CD4-positive, alpha-beta T cell (primary cell): ENCODE measurements at regions not wholly inside any gene's neighbourhood (a gene's known extent, or its start where the extent isn't known, plus 50 kb on each side); places are given as distances from the start of the nearest gene placed in this dataset.

Experiments
- ATAC-seq: fragments of 200-7000 bp; cut with Tn5 transposase; one replicate; pipeline ENCODE4 v1.10.0; 2022; ENCODE audit warnings: mild to moderate bottlenecking; ENCODE audit not compliant: poor library complexity
- CTCF ChIA-PET: fragments of 350-600 bp; sonication (Branson Sonifier 250); formaldehyde crosslinking; loops from one replicate; lab custom pipeline; 2021; ENCODE audit warnings: antibody characterized with exemption, inconsistent platforms; lab: Charles Lee
- POLR2A ChIA-PET: fragments of 350-600 bp; sonication (Branson Sonifier 250); formaldehyde crosslinking; loops from one replicate; lab custom pipeline; 2021; ENCODE audit warnings: antibody characterized with exemption, inconsistent platforms; lab: Charles Lee
- DNase-seq, 14 experiments: peaks; one replicate each; pipeline ENCODE4 v3.0.0-alpha.2; 2013 to 2020; ENCODE audit warnings: mixed read lengths in 2 of 14
- H3K27ac ChIP-seq, 2 donors: one replicate each; pipeline versions ENCODE4 v1.5.1 to v1.7.0; 2013; ENCODE audit warnings: low read length in 2 of 2, low read depth in 1 of 2, mild to moderate bottlenecking in 1 of 2
- H3K27me3 ChIP-seq, 2 experiments: 1 replicate in 1 of 2; 2 replicates in 1 of 2; pipeline versions ENCODE4 v1.6.1 to v1.7.0; 2013; ENCODE audit warnings: low read length in 2 of 2, control low read depth in 1 of 2, mild to moderate bottlenecking in 1 of 2, moderate library complexity in 1 of 2; ENCODE audit not compliant: insufficient read depth in 2 of 2, control insufficient read depth in 1 of 2
- H3K36me3 ChIP-seq: one replicate; pipeline ENCODE4 v1.6.1; 2013; ENCODE audit warnings: low read length, control low read depth; ENCODE audit not compliant: insufficient read depth
- H3K4me1 ChIP-seq: one replicate; pipeline ENCODE4 v1.6.1; 2013; ENCODE audit warnings: low read length, control low read depth; ENCODE audit not compliant: insufficient read depth
- H3K4me3 ChIP-seq: one replicate; pipeline ENCODE4 v1.5.1; 2013; ENCODE audit warnings: mild to moderate bottlenecking, low read length, moderate library complexity
- H3K9me3 ChIP-seq, 2 experiments: 1 replicate in 1 of 2; 2 replicates in 1 of 2; pipeline versions ENCODE4 v1.6.1 to v1.7.0; 2013; ENCODE audit warnings: low read length in 2 of 2, mild to moderate bottlenecking in 2 of 2, control low read depth in 1 of 2, moderate library complexity in 1 of 2; ENCODE audit not compliant: control insufficient read depth in 1 of 2, insufficient read depth in 1 of 2
- H3K27ac Mint-ChIP-seq: one replicate; pipeline ENCODE4 v1.8.0; 2020; ENCODE audit warnings: mixed read lengths
- H3K27me3 Mint-ChIP-seq: one replicate; pipeline ENCODE4 v1.8.0; 2021; ENCODE audit warnings: mixed read lengths
- H3K36me3 Mint-ChIP-seq: one replicate; pipeline ENCODE4 v1.8.0; 2021; ENCODE audit warnings: low read depth, mixed read lengths
- H3K4me1 Mint-ChIP-seq: one replicate; pipeline ENCODE4 v1.8.0; 2021; ENCODE audit warnings: low read depth, mixed read lengths
- H3K4me3 Mint-ChIP-seq: one replicate; pipeline ENCODE4 v1.8.0; 2020; ENCODE audit warnings: mild to moderate bottlenecking, mixed read lengths
- H3K9me3 Mint-ChIP-seq: one replicate; pipeline ENCODE4 v1.8.0; 2020; ENCODE audit warnings: mixed read lengths
- CTCF ChIP-seq: fragments of 200-600 bp; IDR thresholded peaks from one replicate; pipeline ENCODE4 v1.8.0; 2022; ENCODE audit warnings: antibody characterized with exemption, mild to moderate bottlenecking
- intact Hi-C, 2 experiments: fragments of 100-400 bp; cut with DNase I in 1 of 2; cut with micrococcal nuclease in 1 of 2; formaldehyde crosslinking; loops; one replicate each; pipeline versions ENCODE4 v1.15.1 to v1.9.0; 2023 to 2025; cut with DNase I, micrococcal nuclease

- H3K9me3 Mint-ChIP-seq = no peaks in the 10 kb centered on the region
- H3K27me3 Mint-ChIP-seq = no peaks in the 10 kb centered on the region
- H3K36me3 ChIP-seq = no peaks in the 10 kb centered on the region
- H3K4me1 Mint-ChIP-seq = no peaks in the 10 kb centered on the region
- CTCF ChIA-PET = no interaction called here
- H3K27me3 ChIP-seq = no peaks in the 10 kb centered on the region
- no peaks in the 10 kb centered on the region for H3K4me1 ChIP-seq
- no peak for DNase-seq
- H3K9me3 ChIP-seq = no peaks in the 10 kb centered on the region
- H3K27ac ChIP-seq = no peak overlapping the region
- POLR2A ChIA-PET = no interaction called here
- no peak for ATAC-seq
- no peak overlapping the region for H3K4me3 ChIP-seq
- TF ChIP-seq CTCF = no peak
- H3K36me3 Mint-ChIP-seq = no peaks in the 10 kb centered on the region
- no peak overlapping the region for H3K4me3 Mint-ChIP-seq
- H3K27ac Mint-ChIP-seq = no peak overlapping the region
- intact Hi-C loops = loop anchor here in 1 of 2 experiments (5.0 kb wide), 1 partner anchor 52 kb away; no protein-coding TSS in a partner anchor
Observed at GRCh38 chr7:12759151-12759550, 71.7 kb downstream of the ARL4A start.

- H3K27me3 ChIP-seq = no peaks in the 10 kb centered on the region
- no peaks in the 10 kb centered on the region for H3K36me3 ChIP-seq
- ATAC-seq (no peak), DNase-seq (no peak)
- Mint-ChIP-seq H3K4me3 (no peak overlapping the region), H3K36me3 (no peaks in the 10 kb centered on the region), H3K9me3 (no peaks in the 10 kb centered on the region), H3K27me3 (no peaks in the 10 kb centered on the region), H3K27ac (no peak overlapping the region), H3K4me1 (no peaks in the 10 kb centered on the region)
- no peak overlapping the region for H3K4me3 ChIP-seq
- intact Hi-C loops = no loop called here
- no peak overlapping the region for H3K27ac ChIP-seq
- no peak for TF ChIP-seq CTCF
- ChIA-PET POLR2A (no interaction called here), CTCF (interaction anchor here (0.6 kb wide), 1 partner anchor 276 kb away, joined by 3 read pairs; no protein-coding TSS in a partner anchor)
- H3K9me3 ChIP-seq = no peaks in the 10 kb centered on the region
- H3K4me1 ChIP-seq = no peaks in the 10 kb centered on the region
Observed at GRCh38 chr7:12761111-12761510, 73.7 kb downstream of the ARL4A start.

- intact Hi-C loops = no loop called here
- H3K27me3 ChIP-seq = no peaks in the 10 kb centered on the region
- H3K36me3 Mint-ChIP-seq = no peaks in the 10 kb centered on the region
- ChIA-PET CTCF (no interaction called here), POLR2A (no interaction called here)
- TF ChIP-seq CTCF = no peak
- DNase-seq (no peak), ATAC-seq (no peak)
- no peaks in the 10 kb centered on the region for H3K4me1 Mint-ChIP-seq
- no peak overlapping the region for H3K4me3 ChIP-seq
- H3K4me3 Mint-ChIP-seq = no peak overlapping the region
- no peak overlapping the region for H3K27ac ChIP-seq
- H3K9me3 Mint-ChIP-seq = no peaks in the 10 kb centered on the region
- no peaks in the 10 kb centered on the region for H3K27me3 Mint-ChIP-seq
- no peaks in the 10 kb centered on the region for H3K9me3 ChIP-seq
- H3K27ac Mint-ChIP-seq = no peak overlapping the region
- H3K4me1 ChIP-seq = no peaks in the 10 kb centered on the region
- H3K36me3 ChIP-seq = no peaks in the 10 kb centered on the region
Observed at GRCh38 chr7:12761691-12762090, 74.3 kb downstream of the ARL4A start.
